Stimulated activated CD8-positive, alpha-beta memory T cell treated with anti-CD3 and anti-CD28 coated beads, Interleukin-7, amount 100 ng/mL, for 48 hours (primary cell): ENCODE measurements at regions not wholly inside any gene's neighbourhood (a gene's known extent, or its start where the extent isn't known, plus 50 kb on each side); places are given as distances from the start of the nearest gene placed in this dataset.

Experiments used
- DNase-seq, 2 donors: peaks; one replicate each; pipeline ENCODE4 v3.0.0-alpha.2; 2020; ENCODE audit warnings: low read depth in 1 of 2; ENCODE audit errors: extremely low read depth in 1 of 2

DNA sequence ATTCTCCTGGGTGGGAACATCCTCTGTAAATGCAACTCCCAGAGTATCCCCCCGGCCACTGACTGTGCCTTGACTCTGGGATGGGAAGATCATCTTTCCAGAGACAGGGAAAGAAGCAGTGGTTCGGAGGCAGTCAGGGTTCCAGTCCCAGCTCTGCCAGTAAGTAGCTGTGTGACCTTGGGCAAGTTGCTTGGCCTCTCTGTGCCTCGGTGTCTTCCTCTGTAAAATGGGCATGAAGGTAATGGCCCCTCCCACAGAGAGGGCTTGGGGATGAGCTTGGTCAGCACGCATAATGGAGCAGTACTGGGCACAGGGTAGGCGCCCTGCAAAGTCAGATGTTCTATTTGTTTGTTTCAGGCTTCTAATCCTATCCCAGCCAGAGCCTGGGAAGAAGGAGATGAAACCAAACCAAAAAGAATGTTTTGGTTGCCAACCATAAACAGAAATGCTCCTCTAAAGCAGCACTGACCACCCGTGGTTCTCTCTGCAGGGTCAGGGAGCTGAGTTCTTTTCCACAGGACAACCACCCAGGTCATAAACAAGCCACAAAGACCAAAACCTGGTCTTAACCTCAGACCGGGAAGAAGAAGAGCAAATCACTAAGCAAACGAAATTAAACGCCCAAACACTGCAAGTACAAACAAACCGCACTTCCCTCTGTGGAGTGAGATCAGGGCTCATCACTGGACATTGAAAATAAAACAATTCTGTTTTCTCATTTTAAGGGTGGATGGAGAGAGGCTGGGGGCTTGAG lies 381.0 kb upstream of the SULF2 start:
- no peak for DNase-seq

DNA sequence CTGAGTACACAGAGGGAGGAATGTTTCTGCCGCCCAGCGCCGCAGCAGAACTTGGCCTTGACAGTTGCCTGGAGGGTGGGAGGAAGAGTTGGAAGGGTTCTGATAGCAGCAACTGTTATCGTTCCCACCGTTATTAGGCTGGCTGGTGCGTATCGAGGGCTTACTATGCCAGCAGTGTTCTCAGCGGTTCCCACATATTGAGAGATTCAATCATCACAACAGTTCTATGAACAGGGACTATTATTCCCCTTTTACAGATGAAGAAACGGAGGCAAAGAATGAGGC lies 380.1 kb upstream of the SULF2 start:
- DNase-seq, result no peak

- DNase-seq, result no peak
These were observed 379.5 kb upstream of the SULF2 start for GRCh38 chr20:48164566-48165400.

DNA sequence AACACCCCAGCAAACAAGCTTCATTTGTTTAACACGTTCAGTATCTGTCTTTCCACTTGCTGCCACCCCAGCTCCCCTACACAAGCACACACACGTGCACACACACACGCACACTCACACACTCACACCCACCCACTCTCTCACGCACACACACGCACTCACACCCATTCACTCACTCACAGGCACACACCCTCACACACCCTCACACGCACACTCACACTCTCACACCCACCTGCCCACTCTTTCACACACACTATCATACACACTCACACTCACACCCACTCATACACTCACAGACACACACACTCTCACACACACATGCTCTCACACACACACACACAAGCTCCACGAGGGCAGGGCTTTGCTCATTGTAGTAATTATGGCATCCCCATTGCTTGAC lies 378.8 kb upstream of the SULF2 start:
- no peak for DNase-seq

- DNase-seq, result no peak
These were observed 378.2 kb upstream of the SULF2 start for GRCh38 chr20:48163505-48163904.

DNA sequence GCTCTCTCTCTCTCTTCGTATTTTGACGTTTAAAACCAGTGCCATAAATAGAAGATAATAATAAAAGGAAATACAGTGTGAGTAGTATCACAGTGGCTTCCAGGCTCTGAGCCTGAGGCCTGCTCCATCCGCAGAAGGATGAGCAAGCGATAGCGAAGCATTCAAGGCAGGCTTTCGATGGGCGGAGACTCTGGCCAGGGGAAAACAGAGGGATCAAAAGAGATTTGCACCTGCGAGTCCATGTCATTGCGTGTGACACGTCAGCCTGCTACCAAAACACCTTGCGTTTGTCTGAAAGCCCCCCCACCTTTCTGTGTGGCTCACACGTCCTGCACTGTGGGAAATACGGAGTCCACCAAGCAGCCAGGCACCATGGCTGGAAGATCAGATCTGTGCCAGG lies 377.3 kb upstream of the SULF2 start:
- DNase-seq, result no peak

DNA sequence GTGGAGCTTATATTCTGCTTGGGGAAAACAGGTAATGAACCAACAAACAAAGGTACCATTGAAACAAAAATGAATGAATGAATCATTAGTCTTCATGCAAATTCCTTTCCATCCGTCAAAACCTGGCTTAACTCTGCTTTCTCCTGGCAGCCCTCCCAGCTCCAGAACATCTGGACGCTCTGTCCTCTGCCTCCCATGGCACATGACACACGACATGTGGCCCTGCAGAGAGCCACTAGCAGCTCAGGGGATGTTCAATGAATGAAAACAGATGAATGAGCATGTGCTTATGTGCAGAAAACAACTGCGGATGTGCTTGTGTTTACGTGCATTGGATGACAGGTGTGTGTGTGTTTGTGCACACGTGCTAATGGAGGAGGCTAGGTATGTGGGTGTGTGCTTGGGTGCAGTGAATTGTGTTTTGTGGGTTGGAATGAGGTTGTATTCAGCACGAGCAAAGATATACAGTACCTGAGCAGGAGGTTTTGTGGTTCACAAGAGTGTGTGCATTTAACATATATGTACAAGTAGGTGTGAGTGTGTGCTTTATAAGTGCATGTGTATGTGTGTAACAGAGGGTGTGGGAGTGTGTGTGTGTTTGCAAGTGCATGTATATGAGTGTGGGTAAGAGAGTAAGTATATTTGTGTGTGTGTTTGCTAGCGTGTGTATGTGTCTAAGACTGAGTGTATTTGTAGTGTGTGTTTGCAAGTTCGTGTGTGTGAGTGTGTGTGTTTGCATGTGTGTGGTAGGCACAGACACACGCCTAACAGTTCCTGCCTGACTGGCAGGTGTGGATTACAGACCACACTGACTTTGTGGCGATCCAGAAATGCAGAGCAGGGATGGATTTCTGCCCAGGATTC lies 374.1 kb upstream of the SULF2 start:
- no peak for DNase-seq

GRCh38 chr20:48158014-48158413 lies 372.7 kb upstream of the SULF2 start:
- no peak for DNase-seq

- no peak for DNase-seq
These were observed 371.8 kb upstream of the SULF2 start for GRCh38 chr20:48156951-48157700.

GRCh38 chr20:48156521-48156920 lies 371.2 kb upstream of the SULF2 start:
- DNase-seq, result no peak

- DNase-seq, result no peak
These were observed 370.0 kb upstream of the SULF2 start for GRCh38 chr20:48155268-48155667.

DNA sequence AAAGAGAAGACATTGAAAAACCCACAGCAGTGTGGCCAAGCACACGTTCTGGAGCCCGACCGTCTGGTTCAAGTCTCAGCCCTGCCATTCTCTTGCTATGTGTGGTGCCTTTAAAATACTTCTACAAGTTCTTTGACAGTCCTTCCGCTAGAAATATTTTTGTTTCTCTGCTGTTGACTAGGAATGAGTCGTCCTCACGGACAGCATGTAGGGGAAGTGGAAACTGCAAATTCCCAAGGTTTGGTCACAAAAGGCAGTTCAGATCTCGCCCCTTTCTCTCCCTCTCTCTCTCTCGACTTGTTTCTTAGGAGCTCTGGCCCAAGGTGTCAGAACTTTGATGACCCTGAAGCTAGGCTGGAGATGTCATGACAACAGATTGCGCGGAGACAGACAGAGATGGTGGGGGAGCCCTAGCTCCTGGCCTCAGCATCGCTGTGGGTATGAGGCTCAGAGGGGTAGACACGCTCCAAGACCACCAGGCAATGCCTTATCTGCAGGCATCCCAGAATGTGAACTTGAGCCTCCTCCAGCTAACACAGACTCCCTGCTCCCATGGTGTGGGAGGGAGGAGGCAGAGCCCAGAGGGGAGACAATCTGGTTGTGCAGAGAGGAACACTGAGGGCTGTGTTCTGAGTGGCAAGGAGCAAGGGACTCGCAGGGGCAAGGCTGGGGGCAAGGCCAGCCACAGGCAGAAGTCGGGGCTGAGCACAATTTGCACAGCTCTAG lies 368.9 kb upstream of the SULF2 start:
- DNase-seq, result no peak

- DNase-seq, result no peak
These were observed 368.2 kb upstream of the SULF2 start for GRCh38 chr20:48153523-48153922.

- DNase-seq, result no peak
These were observed 367.8 kb upstream of the SULF2 start for GRCh38 chr20:48153103-48153502.

GRCh38 chr20:48150568-48150967 lies 365.3 kb upstream of the SULF2 start:
- no peak for DNase-seq

- no peak for DNase-seq
These were observed 364.6 kb upstream of the SULF2 start for GRCh38 chr20:48149902-48150301.

GRCh38 chr20:48148916-48149672 lies 363.8 kb upstream of the SULF2 start:
- no peak for DNase-seq

DNA sequence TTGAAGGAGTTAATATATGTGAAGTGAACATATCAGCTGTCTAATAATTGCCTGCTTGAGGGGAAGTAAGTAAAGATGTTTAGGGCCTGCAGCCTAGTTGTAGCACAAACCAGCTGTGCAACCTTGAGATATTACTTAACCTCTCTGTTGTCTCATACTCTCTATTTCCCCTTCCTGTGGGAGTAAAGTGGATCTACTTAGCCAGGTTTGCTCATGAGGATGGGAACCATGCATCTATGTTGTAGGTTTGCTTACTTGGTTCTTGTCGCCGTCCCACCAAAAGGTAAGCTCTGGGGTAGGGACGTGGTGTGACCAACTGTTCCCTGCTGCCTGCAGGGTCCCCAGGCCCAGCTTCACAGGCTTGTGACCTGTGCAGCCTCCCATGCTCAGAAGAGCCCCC lies 362.7 kb upstream of the SULF2 start:
- DNase-seq, result no peak

DNA sequence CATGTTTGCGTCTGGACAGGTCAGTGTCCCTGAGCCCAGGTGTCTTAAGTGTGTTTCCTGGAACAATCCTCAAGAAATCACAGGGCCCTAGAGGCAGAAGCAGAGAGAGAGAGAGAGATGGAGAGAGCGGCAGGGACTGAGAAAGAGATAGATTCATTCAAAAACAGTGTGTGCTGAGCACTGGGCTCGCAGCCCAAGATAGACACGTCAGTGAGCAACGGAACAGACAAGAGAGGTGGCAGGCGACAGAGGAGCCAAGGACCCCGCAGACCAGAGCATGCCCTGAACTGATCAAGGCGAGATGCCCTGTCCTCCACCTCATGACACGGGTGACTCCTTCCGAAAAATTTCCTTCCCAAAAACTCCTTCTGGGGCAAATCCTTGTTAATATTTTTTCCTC lies 362.0 kb upstream of the SULF2 start:
- no peak for DNase-seq

DNA sequence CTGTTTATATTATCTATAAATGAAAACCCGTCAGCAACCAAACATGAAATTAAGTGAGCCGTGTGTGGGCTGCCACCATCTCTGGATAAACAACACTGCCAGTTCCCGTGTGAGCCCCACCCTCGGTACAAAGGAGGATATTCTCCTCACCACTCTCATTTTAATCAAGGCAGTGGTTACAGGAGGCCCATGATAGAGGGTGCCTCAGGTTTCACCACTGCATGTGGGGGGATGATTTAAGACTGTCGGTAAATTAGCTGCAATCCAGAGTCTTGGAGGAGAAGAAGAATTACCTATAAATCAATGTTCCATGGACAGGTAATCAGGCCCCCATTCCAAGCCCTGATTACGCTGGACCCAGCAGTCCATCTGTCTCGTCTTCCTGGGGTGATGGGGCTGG lies 361.6 kb upstream of the SULF2 start:
- no peak for DNase-seq
